HG02938 (cell line): ENCODE measurements at regions not wholly inside any gene's neighbourhood (a gene's known extent, or its start where the extent isn't known, plus 50 kb on each side); places are given as distances from the start of the nearest gene placed in this dataset.
A peak's percentile ranks its signal among the peaks of the same experiment; 100 is the strongest.
"Not testable (repeated sequence)": the region's sequence is repeated elsewhere in the genome, so short reads cannot be mapped to it uniquely, and the experiment has no call there.

Experiments
- ATAC-seq: cut with Tn5 transposase; IDR thresholded peaks from one replicate; pipeline ENCODE4 v1.9.1; 2021; ENCODE audit warnings: mild to moderate bottlenecking, moderate library complexity; ENCODE audit not compliant: unreplicated experiment

DNA sequence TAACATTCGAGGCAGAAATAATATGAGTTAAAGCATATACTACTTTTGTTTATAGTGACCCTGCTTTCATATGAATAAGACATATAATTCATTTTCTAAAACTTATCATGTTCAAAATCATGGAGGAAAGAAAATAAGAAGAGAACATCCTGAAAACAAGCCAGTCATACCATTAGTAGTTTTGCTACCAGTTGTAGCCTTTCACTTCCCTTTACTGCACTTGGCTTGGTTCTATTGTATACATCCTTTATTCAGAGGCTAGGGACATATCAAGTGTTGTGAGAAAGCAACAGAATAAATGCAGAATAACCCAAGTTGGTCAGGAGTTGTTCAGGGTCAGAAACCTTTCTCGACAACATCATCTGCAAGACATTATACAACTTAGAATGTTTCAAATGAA is 598.7 kb downstream of the SOX5 start:
- ATAC-seq = peak; percentile 96

DNA sequence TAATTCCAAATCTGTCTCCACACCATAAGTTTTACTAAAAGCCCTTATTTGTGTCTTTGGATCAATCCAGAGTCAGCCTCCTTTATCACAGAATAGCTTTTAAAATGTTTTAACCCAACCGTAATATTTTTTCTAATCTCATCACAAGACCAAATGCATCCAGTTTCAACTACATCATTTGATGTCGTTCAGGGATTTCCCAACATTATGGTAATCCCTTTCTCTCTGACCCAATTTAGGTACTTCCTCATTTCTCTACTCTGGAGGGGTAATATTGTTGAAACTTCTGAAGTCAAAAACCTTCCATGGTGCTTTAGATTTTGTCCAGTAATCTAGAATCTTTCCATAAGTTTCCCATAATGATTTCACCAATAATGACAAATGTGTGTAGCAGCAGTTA is 596.8 kb downstream of the SOX5 start:
- ATAC-seq = no peak

DNA sequence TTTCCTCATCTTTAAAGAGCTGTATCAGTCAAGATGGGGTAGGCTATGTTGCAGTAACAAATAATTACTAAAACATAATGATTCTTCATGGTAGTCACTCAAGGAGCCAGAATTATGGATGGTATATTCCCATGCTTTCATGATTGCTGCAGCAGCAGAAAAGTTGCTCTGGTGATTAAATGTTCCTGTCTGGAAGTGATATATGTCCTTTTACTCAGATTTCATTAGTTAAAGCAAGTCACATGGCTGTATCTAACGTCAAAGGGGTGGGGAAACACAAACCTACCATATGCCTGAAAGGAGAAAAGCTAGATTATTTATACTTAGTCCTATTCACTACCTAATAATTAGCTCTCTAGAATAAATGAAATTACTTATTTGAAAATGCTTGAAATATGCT is 594.7 kb downstream of the SOX5 start:
- ATAC-seq = no peak

DNA sequence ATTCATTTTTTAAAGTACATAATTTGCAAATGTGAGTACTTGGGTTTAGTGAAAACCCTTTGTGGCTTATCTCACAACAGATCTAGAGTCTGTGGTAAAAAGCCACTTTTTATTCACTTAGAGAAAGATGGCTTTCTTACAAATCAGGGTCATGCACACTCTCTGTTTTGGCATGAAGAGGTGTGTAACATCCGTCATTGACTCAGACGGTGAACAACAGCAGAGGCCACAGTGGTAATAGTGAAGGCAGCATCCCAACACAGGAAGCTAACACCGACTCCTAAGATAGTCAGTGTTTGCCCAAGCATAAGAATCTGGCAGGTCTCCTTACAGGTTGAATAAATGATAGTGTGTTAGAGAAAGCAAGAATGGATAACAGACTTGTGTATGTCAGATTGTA is 593.0 kb downstream of the SOX5 start:
- ATAC-seq = no peak

DNA sequence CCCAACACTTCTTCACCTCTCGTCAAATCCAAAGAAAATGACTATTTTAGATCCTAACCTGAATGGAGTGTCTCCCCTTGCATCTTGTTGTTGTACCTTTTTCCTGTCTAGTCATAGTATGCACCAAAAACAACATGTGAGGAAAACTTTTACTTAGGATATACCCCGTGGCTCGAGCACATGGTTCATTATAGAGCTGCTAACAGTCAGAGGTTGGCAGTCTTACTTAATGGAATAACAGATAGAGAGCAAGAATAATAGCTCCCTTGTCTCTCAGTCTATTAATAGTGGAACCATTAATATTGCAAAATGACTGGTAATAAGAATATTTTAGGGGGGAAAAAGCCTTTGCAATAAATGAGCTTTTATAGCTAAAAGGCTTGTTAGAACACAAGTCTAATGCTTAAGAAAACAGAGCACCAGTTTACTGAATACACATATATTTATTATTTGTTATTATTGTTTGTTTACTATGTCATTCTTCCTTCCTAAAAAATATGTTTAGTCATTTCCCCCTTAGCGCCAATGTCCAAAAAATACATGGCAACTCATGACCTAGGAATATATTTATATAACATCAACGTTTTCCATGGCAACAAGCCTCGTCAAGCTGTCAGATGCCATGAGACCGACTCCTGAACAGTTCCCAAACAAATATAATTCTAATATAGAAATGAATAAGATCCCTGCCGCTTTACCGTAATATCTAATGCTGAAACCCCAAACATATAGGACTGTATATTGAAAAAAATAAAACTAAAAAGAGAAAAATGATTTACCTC is 592.4 kb downstream of the SOX5 start:
- ATAC-seq = no peak

DNA sequence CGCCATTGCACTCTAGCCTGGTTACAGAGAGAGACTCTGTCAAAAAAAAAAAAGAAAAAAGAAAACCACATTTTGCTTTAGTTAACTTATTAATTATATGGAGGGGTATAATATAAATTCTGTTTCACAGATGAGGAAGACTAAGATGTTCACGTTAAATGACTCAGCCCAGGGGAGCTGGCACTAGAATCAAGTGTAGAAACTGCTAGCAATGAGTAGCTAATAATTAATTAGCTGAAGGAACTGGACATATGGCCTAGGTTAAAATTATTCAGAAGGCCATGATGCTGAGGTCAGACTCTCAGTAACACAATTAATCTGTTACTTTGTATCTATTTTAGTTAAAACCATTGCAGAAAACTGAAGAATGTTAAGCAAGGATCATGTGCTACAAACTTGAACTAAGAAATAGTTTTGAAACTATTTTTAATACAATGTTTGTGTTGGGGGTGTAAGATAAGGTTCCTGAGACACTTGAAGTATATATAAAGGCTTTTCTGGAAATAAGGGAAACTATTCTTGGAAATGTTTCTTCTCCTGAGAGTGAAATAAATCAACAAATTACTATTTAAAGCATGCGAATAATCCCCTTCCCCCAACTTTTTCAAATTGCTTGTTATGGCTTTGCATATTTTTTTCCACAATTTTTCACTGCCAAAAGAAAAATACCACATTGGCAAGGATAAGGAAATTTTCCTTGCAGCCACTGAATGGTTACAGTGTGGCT is 589.3 kb downstream of the SOX5 start:
- no peak for ATAC-seq

DNA sequence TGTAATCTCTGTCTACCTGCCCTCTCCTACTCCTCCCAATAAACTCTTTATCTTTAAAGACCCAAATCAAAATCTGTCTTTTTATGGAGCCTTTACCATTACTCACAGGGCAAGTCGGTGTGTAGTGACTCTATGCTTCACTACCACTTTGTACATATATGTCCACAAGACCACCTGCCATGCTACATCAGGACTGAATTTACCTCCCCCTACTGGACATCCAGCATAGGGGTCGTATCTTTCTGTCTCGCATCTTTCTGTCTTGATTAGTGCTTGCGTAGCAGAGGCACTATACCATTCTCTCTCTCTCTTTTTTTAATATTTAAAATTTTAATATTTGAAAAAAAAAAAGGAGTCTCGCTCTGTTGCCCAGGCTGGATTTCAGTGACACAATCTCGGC is 587.5 kb downstream of the SOX5 start:
- no peak for ATAC-seq

DNA sequence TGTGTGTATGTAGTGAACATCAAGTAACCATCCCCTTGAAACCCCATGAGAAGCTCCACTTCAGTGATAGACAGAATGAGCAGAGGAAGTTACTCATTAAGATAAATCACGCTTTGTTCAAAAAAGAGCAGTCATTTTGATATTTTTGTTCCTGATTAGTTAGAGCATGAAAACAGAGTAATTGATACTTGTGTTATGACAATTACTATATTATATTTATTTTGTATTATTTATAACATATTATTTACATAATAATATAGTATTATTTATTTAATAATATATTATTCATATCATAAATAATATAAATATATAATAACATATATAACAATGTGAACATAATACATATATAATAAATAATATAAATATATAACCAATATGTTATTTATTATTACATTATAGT is 580.9 kb downstream of the SOX5 start:
- no peak for ATAC-seq

DNA sequence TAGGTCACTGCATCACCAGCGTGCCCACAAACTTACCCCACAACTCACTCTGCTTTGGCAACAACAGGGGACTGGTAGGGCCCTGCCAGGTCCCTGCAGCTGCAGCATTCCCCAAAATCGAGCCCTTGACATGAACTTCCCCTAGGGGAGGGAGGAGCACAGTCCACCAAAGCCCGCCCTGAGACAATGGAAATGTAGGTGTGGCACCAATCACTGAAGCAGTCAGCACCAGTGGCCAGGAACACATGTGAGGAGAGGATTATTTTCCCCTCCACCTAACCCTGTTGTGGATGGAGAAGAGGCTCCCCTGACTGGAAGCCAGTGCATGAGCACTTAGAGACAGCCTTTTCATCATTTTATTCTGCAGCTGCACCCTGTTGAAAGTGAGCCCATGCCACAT is 573.8 kb downstream of the SOX5 start:
- ATAC-seq = no peak

DNA sequence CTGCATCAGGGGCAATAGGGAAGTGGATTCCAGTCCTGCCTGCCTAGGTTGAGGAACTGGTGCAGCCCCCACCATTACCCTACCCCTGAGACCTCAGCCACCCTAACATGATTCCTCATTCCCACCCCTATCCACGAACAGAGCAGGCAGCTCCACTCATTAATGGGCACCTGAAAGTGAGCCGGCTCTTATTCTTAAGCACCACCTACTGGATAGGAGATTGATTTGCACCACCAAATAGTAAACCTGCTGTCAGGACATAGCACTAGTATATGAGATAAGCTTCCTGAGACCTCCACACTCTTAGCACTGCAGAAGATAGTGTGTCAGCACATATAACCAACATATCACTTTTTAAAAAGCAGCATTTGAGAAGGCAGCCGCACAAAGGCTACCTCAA is 573.2 kb downstream of the SOX5 start:
- ATAC-seq = no peak

DNA sequence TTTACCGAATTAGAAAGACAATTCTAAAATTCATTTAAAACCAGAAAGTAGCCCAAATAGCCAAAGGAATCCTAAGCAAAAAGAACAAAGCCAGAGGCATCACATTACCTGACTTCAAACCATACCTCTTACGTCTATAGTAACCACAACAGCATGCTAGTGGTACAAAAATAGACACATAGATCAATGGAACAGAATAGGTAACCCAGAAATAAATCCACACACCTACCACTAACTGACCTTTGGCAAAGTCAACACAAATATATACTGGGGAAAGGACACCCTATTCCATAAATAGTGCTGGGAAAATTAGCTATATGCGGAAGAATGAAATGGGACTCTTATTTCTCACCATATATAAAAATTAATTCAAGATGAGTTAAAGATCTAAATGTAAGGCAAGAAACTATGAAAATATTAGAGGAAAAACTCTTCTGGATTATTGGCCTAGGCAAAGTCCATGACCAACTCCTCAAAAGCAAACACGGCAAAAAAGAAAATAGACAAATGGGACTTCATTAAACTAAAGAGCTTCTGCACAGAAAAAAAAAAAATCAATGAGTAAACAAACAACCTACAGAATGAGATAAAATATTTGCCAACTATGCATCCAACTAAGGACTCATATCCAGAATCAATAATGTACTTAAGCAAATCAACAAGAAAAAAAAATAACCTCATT is 568.9 kb downstream of the SOX5 start:
- no peak for ATAC-seq

DNA sequence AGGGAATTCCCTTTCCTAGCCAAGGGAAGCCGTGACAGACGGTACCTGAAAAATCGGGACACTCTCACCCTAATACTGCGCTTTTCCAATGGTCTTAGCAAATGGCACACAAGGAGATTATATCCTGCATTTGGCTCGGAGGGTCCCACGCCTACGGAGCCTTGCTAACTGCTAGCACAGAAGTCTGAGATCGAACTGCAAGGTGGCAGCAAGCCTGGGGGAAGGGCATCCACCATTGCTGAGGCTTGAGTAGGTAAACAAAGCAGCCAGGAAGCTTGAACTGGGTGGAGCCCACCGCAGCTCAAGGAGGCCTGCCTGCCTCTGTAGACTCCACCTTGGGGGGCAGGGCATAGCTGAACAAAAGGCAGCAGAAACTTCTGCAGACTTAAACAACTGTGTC is 560.6 kb downstream of the SOX5 start:
- not testable (repeated sequence) for ATAC-seq

DNA sequence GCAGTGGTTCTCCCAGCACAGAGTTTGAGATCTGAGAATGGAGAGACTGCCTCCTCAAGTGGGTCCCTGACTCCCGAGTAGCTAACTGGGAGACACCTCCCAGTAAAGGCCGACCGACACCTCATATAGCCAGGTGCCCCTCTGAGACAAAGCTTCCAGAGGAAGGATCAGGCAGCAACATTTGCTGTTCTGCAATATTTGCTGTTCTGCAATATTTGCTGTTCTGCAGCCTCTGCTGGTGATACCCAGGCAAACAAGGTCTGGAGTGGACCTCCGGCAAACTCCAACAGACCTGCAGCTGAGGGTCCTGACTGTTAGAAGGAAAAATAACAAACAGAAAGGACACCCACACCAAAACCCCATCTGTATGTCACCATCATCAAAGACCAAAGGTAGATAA is 560.2 kb downstream of the SOX5 start:
- ATAC-seq = not testable (repeated sequence)

DNA sequence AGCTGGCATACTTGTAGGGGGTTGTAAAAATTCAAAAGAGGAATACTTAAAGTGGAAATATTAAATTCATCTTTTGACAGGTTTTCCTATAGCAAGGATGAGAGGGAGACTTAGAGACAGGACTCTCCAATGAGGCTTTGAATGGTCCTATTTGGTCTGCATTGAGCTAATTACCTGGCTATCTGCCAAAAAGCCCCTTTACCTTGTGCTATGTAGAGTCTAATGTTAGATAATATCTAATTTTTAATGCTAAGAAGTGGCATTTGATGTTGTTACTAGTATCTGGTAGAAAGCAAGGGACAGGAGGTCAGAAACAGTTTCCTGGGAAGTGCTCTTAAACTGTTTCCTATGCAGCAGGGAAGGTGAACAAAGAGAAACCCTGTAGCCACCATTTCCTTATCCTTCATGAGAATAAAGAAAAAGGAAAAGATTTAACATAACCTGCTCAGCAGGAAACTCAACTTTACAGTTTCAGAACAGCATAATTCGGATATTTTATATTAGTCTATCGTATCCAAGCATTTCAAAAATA is 550.0 kb downstream of the SOX5 start:
- ATAC-seq = no peak

DNA sequence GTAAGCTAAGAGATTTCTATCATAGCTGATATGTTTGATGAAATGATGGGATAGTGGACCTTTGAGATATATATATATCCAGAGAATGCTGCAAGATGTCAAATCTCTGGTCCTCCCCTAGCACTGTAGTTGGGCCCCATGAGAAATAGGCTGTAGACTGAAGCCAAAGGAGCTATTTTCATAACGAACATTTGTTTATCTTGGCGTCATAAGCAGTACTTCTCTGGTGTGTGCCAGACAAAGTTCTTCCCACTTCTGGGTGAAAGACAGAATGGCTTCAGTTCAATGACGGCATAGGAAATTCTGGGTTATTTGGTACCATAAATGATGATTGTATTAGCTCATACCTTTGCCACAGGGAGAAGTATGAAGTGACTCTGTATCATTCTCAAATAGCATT is 534.3 kb downstream of the SOX5 start:
- ATAC-seq = no peak

DNA sequence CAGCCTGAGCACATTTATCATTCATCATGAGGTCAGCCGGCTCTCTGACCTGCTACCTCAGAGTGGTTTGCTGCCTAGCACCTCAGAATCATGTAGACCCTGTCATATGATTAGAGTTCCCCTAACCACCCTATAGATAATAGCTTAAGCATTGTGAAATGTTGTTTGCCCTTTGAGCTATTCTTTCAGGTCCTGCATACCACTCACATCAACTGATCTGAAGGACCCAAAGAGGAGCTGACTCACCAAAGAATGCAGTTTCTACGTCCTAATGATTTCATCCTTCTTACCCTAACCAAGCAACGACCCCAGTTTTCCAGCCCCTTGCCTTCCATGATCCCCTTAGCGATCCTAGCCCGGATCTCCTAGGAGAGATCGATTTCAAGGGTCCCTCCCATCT is 527.9 kb downstream of the SOX5 start:
- ATAC-seq = no peak

DNA sequence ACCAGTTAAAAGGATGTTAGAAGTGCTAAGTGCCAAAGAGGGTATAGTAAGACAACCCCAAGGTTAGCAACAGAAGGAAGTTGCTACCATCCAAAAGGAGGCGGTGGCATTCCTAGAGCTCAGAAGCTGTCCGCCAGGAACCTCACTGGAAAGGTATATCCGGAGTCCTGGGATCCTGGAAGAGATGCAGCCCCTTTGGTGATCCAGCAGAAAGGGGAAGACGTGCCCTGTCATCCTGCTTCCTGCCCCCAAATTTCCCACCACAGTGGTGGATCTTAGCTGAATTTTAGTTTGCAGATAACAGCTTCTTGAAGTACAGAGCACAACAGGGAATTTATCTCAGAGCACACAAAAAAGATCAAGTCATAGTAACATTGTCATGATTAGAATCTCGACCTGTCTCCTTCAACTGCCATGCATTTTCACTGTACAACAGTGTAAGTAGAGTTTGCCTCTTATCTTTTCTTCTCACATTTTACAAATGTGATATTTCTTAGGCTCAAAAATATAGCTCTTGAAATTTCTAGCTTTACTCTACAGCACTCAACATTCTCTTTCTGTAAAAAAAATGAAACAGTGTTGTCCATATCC is 526.3 kb downstream of the SOX5 start:
- ATAC-seq = no peak

DNA sequence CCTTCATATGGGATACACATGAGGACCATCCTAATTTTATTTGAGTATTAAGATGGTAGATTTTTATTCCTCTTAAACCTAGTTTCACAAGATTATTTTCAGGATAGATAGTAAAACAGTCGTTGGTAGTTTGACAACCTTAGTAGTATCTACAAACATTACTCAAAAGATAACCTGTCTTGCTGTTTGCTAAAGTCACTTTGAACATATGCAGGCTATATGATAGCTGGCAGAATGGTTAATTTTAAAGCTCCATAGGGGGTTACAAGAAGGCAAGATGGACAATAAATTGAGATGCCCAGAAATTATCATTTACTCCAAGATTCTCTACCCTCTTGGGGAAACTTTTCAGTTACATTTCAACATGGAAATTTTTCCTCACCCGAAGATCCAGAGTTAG is 525.7 kb downstream of the SOX5 start:
- no peak for ATAC-seq

DNA sequence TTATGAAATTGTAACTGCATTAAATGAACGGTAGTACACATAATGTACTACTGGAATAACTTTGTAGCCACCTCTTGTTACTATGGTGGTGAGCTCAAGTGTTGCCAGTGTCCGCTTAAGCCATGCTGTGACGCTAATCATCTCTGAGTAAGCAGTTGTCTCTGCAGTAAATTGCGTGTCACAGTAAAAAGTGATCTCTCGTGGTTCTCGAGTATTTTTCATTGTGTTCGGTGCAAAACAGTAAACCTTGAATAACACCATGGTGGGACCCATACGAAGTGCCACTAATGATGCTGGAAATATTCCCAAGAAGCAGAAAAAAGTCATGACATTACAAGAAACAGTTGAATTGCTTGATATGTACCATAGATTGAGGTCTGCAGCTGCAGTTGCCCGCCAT is 524.8 kb downstream of the SOX5 start:
- no peak for ATAC-seq

DNA sequence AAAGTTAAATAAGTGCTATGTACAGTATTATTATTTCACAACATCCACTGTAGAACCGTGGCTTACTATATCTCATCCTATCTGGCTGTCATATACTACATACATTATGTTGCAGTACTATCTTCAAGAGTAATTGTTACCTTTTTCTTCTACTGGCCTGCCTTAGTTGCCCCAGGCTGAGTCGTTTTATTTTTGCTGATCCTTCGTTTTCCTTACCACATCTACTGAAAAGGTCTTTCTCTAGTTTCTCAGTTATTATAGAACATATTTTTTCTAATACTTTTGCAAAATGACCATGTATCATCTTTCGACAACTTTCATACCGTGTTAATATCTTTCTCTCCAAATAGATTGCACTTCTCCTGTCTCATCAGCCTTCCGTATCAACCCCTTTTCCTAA is 523.1 kb downstream of the SOX5 start:
- ATAC-seq = no peak

DNA sequence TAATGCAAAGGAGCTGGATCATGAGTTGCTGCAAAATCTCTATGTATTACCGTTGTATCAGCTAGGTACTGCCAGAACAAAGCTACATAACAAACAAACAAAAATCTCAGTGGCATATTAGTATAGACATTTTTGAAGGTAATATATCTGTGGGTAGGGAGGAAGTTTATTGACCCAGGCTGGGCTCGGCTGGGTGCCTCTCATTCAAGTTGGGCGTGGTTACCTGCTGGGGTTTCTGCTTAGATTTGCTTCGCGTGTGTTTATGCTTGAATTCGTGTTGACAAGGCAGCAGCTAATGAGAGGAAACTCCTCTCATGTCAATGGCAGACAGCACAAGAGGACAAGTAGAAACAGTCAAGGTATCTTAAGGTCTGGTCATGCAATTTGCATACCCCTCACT is 520.7 kb downstream of the SOX5 start:
- no peak for ATAC-seq
